GM21723 (cell line): ENCODE measurements at regions not wholly inside any gene's neighbourhood (a gene's known extent, or its start where the extent isn't known, plus 50 kb on each side); places are given as distances from the start of the nearest gene placed in this dataset.
"Not testable (repeated sequence)": the region's sequence is repeated elsewhere in the genome, so short reads cannot be mapped to it uniquely, and the experiment has no call there.

Source experiments
- ATAC-seq: cut with Tn5 transposase; IDR thresholded peaks from one replicate; pipeline ENCODE4 v1.9.1; 2021; ENCODE audit warnings: mild to moderate bottlenecking, moderate library complexity; ENCODE audit not compliant: unreplicated experiment

GRCh38 chr1:217048104-217048707 is 325.0 kb upstream of the ESRRG start:
- ATAC-seq, result peak; percentile 74

GRCh38 chr1:217040711-217041455 is 317.7 kb upstream of the ESRRG start:
- ATAC-seq, result no peak

- ATAC-seq, result no peak
Observed at GRCh38 chr1:217039926-217040325, 316.7 kb upstream of the ESRRG start.

- ATAC-seq, result not testable (repeated sequence)
Observed at GRCh38 chr1:217039139-217039538, 315.9 kb upstream of the ESRRG start.

GRCh38 chr1:217036757-217037156 is 313.5 kb upstream of the ESRRG start:
- ATAC-seq, result no peak

GRCh38 chr1:217032715-217033367 is 309.6 kb upstream of the ESRRG start:
- no peak for ATAC-seq

GRCh38 chr1:217029281-217030157 is 306.3 kb upstream of the ESRRG start:
- no peak for ATAC-seq

GRCh38 chr1:217027403-217028080 is 304.3 kb upstream of the ESRRG start:
- peak; percentile 98 for ATAC-seq

GRCh38 chr1:217026531-217026930 is 303.3 kb upstream of the ESRRG start:
- ATAC-seq, result no peak

- no peak for ATAC-seq
Observed at GRCh38 chr1:217025381-217025780, 302.2 kb upstream of the ESRRG start.

- no peak for ATAC-seq
Observed at GRCh38 chr1:217024911-217025310, 301.7 kb upstream of the ESRRG start.

GRCh38 chr1:217021956-217022355 is 298.7 kb upstream of the ESRRG start:
- no peak for ATAC-seq

GRCh38 chr1:217021400-217021799 is 298.2 kb upstream of the ESRRG start:
- no peak for ATAC-seq

GRCh38 chr1:217019475-217019874 is 296.2 kb upstream of the ESRRG start:
- ATAC-seq, result no peak

GRCh38 chr1:217018648-217019047 is 295.4 kb upstream of the ESRRG start:
- no peak for ATAC-seq

GRCh38 chr1:217017165-217017564 is 293.9 kb upstream of the ESRRG start:
- ATAC-seq, result no peak

GRCh38 chr1:217014066-217014465 is 290.8 kb upstream of the ESRRG start:
- no peak for ATAC-seq

GRCh38 chr1:217012659-217013058 is 289.4 kb upstream of the ESRRG start:
- no peak for ATAC-seq

GRCh38 chr1:217011097-217011496 is 287.9 kb upstream of the ESRRG start:
- no peak for ATAC-seq

- ATAC-seq, result no peak
Observed at GRCh38 chr1:217010253-217010652, 287.0 kb upstream of the ESRRG start.

GRCh38 chr1:217009376-217009775 is 286.1 kb upstream of the ESRRG start:
- no peak for ATAC-seq
